Activated B cell treated with CpG ODN at 0.5 μM for 24 hours (primary cell): ENCODE measurements at regions not wholly inside any gene's neighbourhood (a gene's known extent, or its start where the extent isn't known, plus 50 kb on each side); places are given as distances from the start of the nearest gene placed in this dataset.

Experiments
- ATAC-seq: fragments of 200-7000 bp; cut with Tn5 transposase; one replicate; pipeline ENCODE4 v1.10.0; 2021; ENCODE audit warnings: low read depth, mild to moderate bottlenecking, moderate library complexity
- CTCF ChIA-PET: fragments of 350-600 bp; sonication (Branson Sonifier 250); formaldehyde crosslinking; loops from one replicate; lab custom pipeline; 2021; ENCODE audit warnings: antibody characterized with exemption; lab: Charles Lee
- POLR2A ChIA-PET: fragments of 350-600 bp; sonication (Branson Sonifier 250); formaldehyde crosslinking; loops from one replicate; lab custom pipeline; 2021; ENCODE audit warnings: antibody characterized with exemption; lab: Charles Lee
- DNase-seq: peaks from one replicate; pipeline ENCODE4 v3.0.0; 2022
- H3K27ac Mint-ChIP-seq: one replicate; pipeline ENCODE4 v1.8.0; 2020; ENCODE audit warnings: mixed read lengths
- H3K27me3 Mint-ChIP-seq: one replicate; pipeline ENCODE4 v1.8.0; 2021; ENCODE audit warnings: mixed read lengths
- H3K36me3 Mint-ChIP-seq: one replicate; pipeline ENCODE4 v1.8.0; 2021; ENCODE audit warnings: low read depth, mixed read lengths
- H3K4me1 Mint-ChIP-seq: one replicate; pipeline ENCODE4 v1.8.0; 2021; ENCODE audit warnings: mixed read lengths
- H3K4me3 Mint-ChIP-seq: one replicate; pipeline ENCODE4 v1.8.0; 2020; ENCODE audit warnings: mild to moderate bottlenecking, mixed read lengths
- H3K9me3 Mint-ChIP-seq: one replicate; pipeline ENCODE4 v1.8.0; 2020; ENCODE audit warnings: mixed read lengths
- intact Hi-C: fragments of 100-400 bp; cut with micrococcal nuclease; formaldehyde crosslinking; loops from one replicate; pipeline ENCODE4 v1.15.1; 2024
- TF ChIP-seq, protein P1 (sequence below): fragments of 200-600 bp; IDR thresholded peaks from one replicate; pipeline ENCODE4 v1.8.0; 2022; ENCODE audit warnings: antibody characterized with exemption, mild to moderate bottlenecking

DNA sequence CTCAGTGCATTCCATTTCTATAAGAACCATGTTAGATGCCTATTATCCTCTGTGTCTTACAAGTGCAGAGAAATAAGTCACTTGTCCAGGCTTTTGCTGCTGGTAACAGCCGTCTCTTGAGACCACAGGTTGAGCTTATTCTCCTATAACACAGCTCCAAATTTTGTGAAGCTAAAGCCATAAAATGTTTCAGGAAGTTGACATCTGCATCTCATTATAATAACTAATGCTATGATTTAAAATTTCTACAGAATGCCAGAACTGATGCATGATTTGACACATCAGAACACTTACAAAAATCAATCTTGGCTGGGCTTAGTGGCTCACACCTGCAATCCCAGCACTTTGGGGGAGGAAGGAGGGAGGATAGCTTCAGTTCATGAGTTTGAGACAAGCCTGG lies 986.9 kb downstream of the TYW1 start:
- TF ChIP-seq, protein P1, sequence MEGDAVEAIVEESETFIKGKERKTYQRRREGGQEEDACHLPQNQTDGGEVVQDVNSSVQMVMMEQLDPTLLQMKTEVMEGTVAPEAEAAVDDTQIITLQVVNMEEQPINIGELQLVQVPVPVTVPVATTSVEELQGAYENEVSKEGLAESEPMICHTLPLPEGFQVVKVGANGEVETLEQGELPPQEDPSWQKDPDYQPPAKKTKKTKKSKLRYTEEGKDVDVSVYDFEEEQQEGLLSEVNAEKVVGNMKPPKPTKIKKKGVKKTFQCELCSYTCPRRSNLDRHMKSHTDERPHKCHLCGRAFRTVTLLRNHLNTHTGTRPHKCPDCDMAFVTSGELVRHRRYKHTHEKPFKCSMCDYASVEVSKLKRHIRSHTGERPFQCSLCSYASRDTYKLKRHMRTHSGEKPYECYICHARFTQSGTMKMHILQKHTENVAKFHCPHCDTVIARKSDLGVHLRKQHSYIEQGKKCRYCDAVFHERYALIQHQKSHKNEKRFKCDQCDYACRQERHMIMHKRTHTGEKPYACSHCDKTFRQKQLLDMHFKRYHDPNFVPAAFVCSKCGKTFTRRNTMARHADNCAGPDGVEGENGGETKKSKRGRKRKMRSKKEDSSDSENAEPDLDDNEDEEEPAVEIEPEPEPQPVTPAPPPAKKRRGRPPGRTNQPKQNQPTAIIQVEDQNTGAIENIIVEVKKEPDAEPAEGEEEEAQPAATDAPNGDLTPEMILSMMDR: no peak
- ChIA-PET POLR2A (no interaction called here), CTCF (no interaction called here)
- Mint-ChIP-seq H3K27me3 (no peaks in the 10 kb centered on the region), H3K4me3 (no peak overlapping the region), H3K27ac (no peak overlapping the region), H3K36me3 (no peaks in the 10 kb centered on the region), H3K9me3 (peaks cover 10% of the 10 kb centered on the region), H3K4me1 (no peaks in the 10 kb centered on the region)
- ATAC-seq (no peak), DNase-seq (no peak)
- intact Hi-C loops: no loop called here

DNA sequence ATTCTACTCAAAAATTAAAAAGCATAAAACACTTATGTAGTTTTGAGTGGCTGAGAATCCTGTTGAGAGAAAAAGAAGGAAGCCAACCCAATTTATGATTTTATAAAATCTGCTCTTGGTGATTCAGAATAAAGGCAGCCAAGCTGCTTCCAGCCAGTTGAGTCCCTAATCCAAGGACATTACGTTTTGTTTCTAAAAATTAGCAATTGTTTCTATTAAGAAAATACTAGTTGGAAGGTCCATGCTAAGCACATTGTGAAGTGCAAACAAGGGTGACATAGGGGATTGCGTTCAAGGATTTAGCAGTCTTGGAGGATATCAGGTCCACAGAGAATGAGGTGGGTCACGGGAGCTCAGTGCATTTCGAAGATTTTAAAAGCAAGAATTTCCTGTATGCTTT lies 987.7 kb downstream of the TYW1 start:
- H3K9me3 Mint-ChIP-seq: peaks cover 10% of the 10 kb centered on the region
- POLR2A ChIA-PET: no interaction called here
- H3K36me3 Mint-ChIP-seq: no peaks in the 10 kb centered on the region

DNA sequence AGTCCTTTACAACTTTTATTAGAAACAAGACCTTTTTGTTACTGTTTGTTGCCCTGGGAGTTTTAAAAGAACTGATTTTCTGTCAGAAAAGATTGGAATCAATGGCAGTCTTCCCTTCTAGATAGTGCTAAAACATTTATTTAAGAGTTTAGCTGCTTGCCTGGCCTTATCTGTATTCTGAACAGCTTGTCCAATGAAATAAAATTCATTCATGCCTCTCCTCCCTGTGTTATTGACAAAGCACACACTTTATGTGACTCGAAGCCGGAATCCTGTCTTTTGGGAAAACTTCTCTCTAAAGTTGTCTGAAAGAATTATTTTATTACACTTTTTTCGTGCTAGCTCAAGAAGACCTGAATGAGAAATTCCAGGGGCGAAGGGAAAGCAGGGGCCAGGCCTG lies 992.5 kb downstream of the TYW1 start:
- Mint-ChIP-seq H3K36me3 (no peaks in the 10 kb centered on the region), H3K4me3 (no peak overlapping the region), H3K9me3 (no peaks in the 10 kb centered on the region), H3K4me1 (no peaks in the 10 kb centered on the region), H3K27ac (no peak overlapping the region), H3K27me3 (no peaks in the 10 kb centered on the region)
- POLR2A ChIA-PET: no interaction called here
- intact Hi-C loops: no loop called here
- TF ChIP-seq, protein P1: no peak
- CTCF ChIA-PET: no interaction called here
- DNase-seq (no peak), ATAC-seq (no peak)

More for the DNA sequence above, 987.7 kb downstream of the TYW1 start:
- DNase-seq: no peak
- Mint-ChIP-seq H3K27ac (no peak overlapping the region), H3K27me3 (no peaks in the 10 kb centered on the region), H3K4me3 (no peak overlapping the region), H3K4me1 (no peaks in the 10 kb centered on the region)
- no peak for ATAC-seq
- TF ChIP-seq, protein P1: no peak
- intact Hi-C loops: no loop called here
- CTCF ChIA-PET: no interaction called here

DNA sequence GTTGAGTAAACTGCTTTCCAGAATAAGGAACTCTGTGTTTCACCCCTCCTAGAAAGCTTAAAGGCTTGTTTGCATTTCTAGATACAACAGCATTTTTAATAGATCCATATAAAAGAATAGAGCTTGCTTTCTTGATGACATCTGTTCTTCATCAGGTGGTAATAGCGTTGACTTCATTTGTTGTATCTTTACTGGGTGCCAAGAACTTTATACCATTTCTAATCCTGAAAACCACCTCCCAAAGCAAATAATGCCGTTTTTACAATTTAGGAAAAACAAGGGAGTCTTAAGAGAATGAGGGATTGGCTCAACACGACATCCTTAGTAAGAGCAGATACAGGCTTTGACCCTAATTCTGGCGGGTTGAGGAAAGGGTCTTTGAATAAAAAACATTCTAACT lies 993.4 kb downstream of the TYW1 start:
- no peaks in the 10 kb centered on the region for H3K9me3 Mint-ChIP-seq
- no peaks in the 10 kb centered on the region for H3K36me3 Mint-ChIP-seq
- CTCF ChIA-PET: no interaction called here
- no peak overlapping the region for H3K4me3 Mint-ChIP-seq
- POLR2A ChIA-PET: no interaction called here
- no peak for ATAC-seq
- TF ChIP-seq, protein P1: no peak
- no peaks in the 10 kb centered on the region for H3K4me1 Mint-ChIP-seq
- DNase-seq: no peak
- no peaks in the 10 kb centered on the region for H3K27me3 Mint-ChIP-seq
- no peak overlapping the region for H3K27ac Mint-ChIP-seq
- intact Hi-C loops: no loop called here

DNA sequence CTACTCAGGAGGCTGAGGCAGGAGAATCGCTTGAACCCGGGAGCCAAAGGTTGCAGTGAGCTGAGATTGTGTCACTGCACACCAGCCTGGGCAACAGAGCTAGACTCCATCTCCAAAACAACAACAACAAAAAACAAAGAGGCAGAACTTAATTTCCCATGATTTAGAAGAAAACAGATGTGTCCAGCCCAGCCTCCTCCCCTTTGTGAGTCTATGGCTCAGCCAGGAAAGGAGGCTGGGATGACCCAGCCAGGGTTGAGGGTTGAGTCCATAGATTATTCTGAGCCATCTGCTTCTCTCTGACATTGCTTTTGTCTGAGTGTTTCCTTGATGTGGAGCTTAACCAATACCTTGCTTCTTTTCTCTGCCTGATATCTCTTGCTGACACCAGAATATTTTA lies 994.1 kb downstream of the TYW1 start:
- no peak overlapping the region for H3K4me3 Mint-ChIP-seq
- no peak for ATAC-seq
- TF ChIP-seq, protein P1: no peak
- intact Hi-C loops: no loop called here
- DNase-seq: no peak
- CTCF ChIA-PET: no interaction called here
- H3K9me3 Mint-ChIP-seq: no peaks in the 10 kb centered on the region
- H3K27ac Mint-ChIP-seq: no peak overlapping the region
- no peaks in the 10 kb centered on the region for H3K4me1 Mint-ChIP-seq
- no peaks in the 10 kb centered on the region for H3K27me3 Mint-ChIP-seq
- POLR2A ChIA-PET: no interaction called here
- H3K36me3 Mint-ChIP-seq: no peaks in the 10 kb centered on the region
